ENCODE measurements at regions not wholly inside any gene's neighbourhood (a gene's known extent, or its start where the extent isn't known, plus 50 kb on each side); places are given as distances from the start of the nearest gene placed in this dataset.

- no peaks in the 10 kb centered on the region for H3K4me1 ChIP-seq
- H3K36me3 ChIP-seq = no peaks in the 10 kb centered on the region
- H3K9me3 ChIP-seq = no peaks in the 10 kb centered on the region
- intact Hi-C loops (cut with DNase I) = no loop called here
- H3K27me3 ChIP-seq (ENCODE audit: low read depth) = no peaks in the 10 kb centered on the region
- ATAC-seq (no peak), DNase-seq (no peak)
- H3K27ac ChIP-seq = no peak overlapping the region
- TF ChIP-seq CTCF (IDR thresholded peaks at IDR 0.05) = no peak
- H3K4me3 ChIP-seq = no peak overlapping the region
Observed at GRCh38 chr1:171421413-171422020, 63.8 kb upstream of the PRRC2C start.

- Histone ChIP-seq H3K4me3 (no peak overlapping the region), H3K4me1 (no peaks in the 10 kb centered on the region), H3K36me3 (no peaks in the 10 kb centered on the region), H3K9me3 (no peaks in the 10 kb centered on the region), H3K27ac (no peak overlapping the region), H3K27me3 (ENCODE audit: low read depth) (no peaks in the 10 kb centered on the region)
- no peak for ATAC-seq
- DNase-seq = no peak
- TF ChIP-seq CTCF (IDR thresholded peaks at IDR 0.05) = no peak
- intact Hi-C loops (cut with DNase I) = no loop called here
Observed at GRCh38 chr1:171422511-171422910, 62.8 kb upstream of the PRRC2C start.

GRCh38 chr1:171424494-171424893 is 60.8 kb upstream of the PRRC2C start:
- DNase-seq = no peak
- no peak for ATAC-seq
- Histone ChIP-seq H3K27me3 (ENCODE audit: low read depth) (no peaks in the 10 kb centered on the region), H3K36me3 (no peaks in the 10 kb centered on the region), H3K9me3 (no peaks in the 10 kb centered on the region), H3K27ac (no peak overlapping the region), H3K4me1 (no peaks in the 10 kb centered on the region), H3K4me3 (no peak overlapping the region)
- intact Hi-C loops (cut with DNase I) = no loop called here
- TF ChIP-seq CTCF (IDR thresholded peaks at IDR 0.05) = no peak

GRCh38 chr1:171426645-171427044 is 58.7 kb upstream of the PRRC2C start:
- no peaks in the 10 kb centered on the region for H3K9me3 ChIP-seq
- H3K4me1 ChIP-seq = no peaks in the 10 kb centered on the region
- TF ChIP-seq CTCF (IDR thresholded peaks at IDR 0.05) = no peak
- no peak for ATAC-seq
- no peak overlapping the region for H3K4me3 ChIP-seq
- H3K27me3 ChIP-seq (ENCODE audit: low read depth) = no peaks in the 10 kb centered on the region
- no peaks in the 10 kb centered on the region for H3K36me3 ChIP-seq
- no peak overlapping the region for H3K27ac ChIP-seq
- DNase-seq = no peak
- intact Hi-C loops (cut with DNase I) = no loop called here

GRCh38 chr1:171427852-171428471 is 57.4 kb upstream of the PRRC2C start:
- intact Hi-C loops (cut with DNase I) = no loop called here
- no peak for ATAC-seq
- TF ChIP-seq CTCF (IDR thresholded peaks at IDR 0.05) = no peak

More at GRCh38 chr1:171427852-171428471, 57.4 kb upstream of the PRRC2C start:
- DNase-seq = no peak
- Histone ChIP-seq H3K27me3 (ENCODE audit: low read depth) (no peaks in the 10 kb centered on the region), H3K36me3 (no peaks in the 10 kb centered on the region), H3K4me3 (no peak overlapping the region), H3K27ac (no peak overlapping the region), H3K4me1 (no peaks in the 10 kb centered on the region), H3K9me3 (no peaks in the 10 kb centered on the region)
